HG02884 (cell line): ENCODE measurements at regions not wholly inside any gene's neighbourhood (a gene's known extent, or its start where the extent isn't known, plus 50 kb on each side); places are given as distances from the start of the nearest gene placed in this dataset.
"Not testable (repeated sequence)": the region's sequence is repeated elsewhere in the genome, so short reads cannot be mapped to it uniquely, and the experiment has no call there.

Experiments used
- ATAC-seq: cut with Tn5 transposase; IDR thresholded peaks from one replicate; pipeline ENCODE4 v1.9.1; 2021; ENCODE audit warnings: mild to moderate bottlenecking, moderate library complexity; ENCODE audit not compliant: unreplicated experiment

GRCh38 chr10:30534465-30535144, 94.9 kb downstream of the LYZL2 start:
- peak; percentile 54 for ATAC-seq

GRCh38 chr10:30531751-30532530, 97.6 kb downstream of the LYZL2 start:
- no peak for ATAC-seq

GRCh38 chr10:30529373-30529998, 95.5 kb downstream of the MAP3K8 start:
- ATAC-seq: peak; percentile 76

GRCh38 chr10:30528429-30528786, 94.4 kb downstream of the MAP3K8 start:
- ATAC-seq: no peak

- no peak for ATAC-seq
These were observed 93.8 kb downstream of the MAP3K8 start for GRCh38 chr10:30527623-30528428.

- not testable (repeated sequence) for ATAC-seq
These were observed 88.7 kb downstream of the MAP3K8 start for GRCh38 chr10:30522661-30523078.

- ATAC-seq: no peak
These were observed 84.9 kb downstream of the MAP3K8 start for GRCh38 chr10:30518907-30519306.
